GM23338 (cell line): ENCODE measurements at regions not wholly inside any gene's neighbourhood (a gene's known extent, or its start where the extent isn't known, plus 50 kb on each side); places are given as distances from the start of the nearest gene placed in this dataset.

Experiments
- ATAC-seq: fragments of 200-7000 bp; cut with Tn5 transposase; 3 replicates; pipeline ENCODE4 v1.9.1; 2020
- DNase-seq: peaks from one replicate; pipeline ENCODE4 v3.0.0-alpha.2; 2015; ENCODE audit warnings: low spot score
- H2AFZ ChIP-seq: fragments of 200-600 bp; sonication (generic); 2 replicates; pipeline ENCODE4 v1.8.0; 2016; ENCODE audit warnings: antibody characterized with exemption, mild to moderate bottlenecking, moderate library complexity
- H3F3A ChIP-seq: fragments of 200-600 bp; sonication (generic); replicated peaks from 2 replicates; pipeline ENCODE4 v1.8.0; 2017; ENCODE audit warnings: antibody characterized with exemption, mixed run types, low read depth
- H3K27ac ChIP-seq: fragments of 200-600 bp; sonication (generic); 2 replicates; pipeline ENCODE4 v1.6.1; 2016; ENCODE audit warnings: low read depth
- H3K27me3 ChIP-seq: fragments of 200-600 bp; sonication (generic); 2 replicates; pipeline ENCODE4 v1.8.0; 2016; ENCODE audit warnings: mild to moderate bottlenecking, mixed run types, moderate library complexity; ENCODE audit not compliant: insufficient read depth
- H3K36me3 ChIP-seq: fragments of 200-600 bp; sonication (generic); 2 replicates; pipeline ENCODE4 v1.8.0; 2016; ENCODE audit warnings: mild to moderate bottlenecking; ENCODE audit not compliant: insufficient read depth
- H3K4me1 ChIP-seq: fragments of 200-600 bp; sonication (generic); 2 replicates; pipeline ENCODE4 v1.8.0; 2016; ENCODE audit warnings: mild to moderate bottlenecking, moderate library complexity; ENCODE audit not compliant: insufficient read depth
- H3K4me2 ChIP-seq: fragments of 200-600 bp; sonication (generic); 2 replicates; pipeline ENCODE4 v1.7.1; 2017; ENCODE audit warnings: mixed run types
- H3K4me3 ChIP-seq: fragments of 200-600 bp; sonication (generic); 2 replicates; pipeline ENCODE4 v1.6.1; 2016; ENCODE audit warnings: mixed run types
- H3K79me2 ChIP-seq: fragments of 200-600 bp; sonication (generic); replicated peaks from 2 replicates; pipeline ENCODE4 v1.8.0; 2017; ENCODE audit warnings: mild to moderate bottlenecking; ENCODE audit not compliant: insufficient read depth
- H3K9me2 ChIP-seq: fragments of 200-600 bp; sonication (generic); 2 replicates; pipeline ENCODE4 v1.8.0; 2017; ENCODE audit not compliant: insufficient read depth
- H4K20me1 ChIP-seq: fragments of 200-600 bp; sonication (generic); replicated peaks from 2 replicates; pipeline ENCODE4 v1.8.0; 2017; ENCODE audit warnings: mild to moderate bottlenecking; ENCODE audit not compliant: insufficient read depth
- H3K27ac Mint-ChIP-seq: 2 replicates; pipeline ENCODE4 v1.8.0; 2020; ENCODE audit warnings: inconsistent platforms, mild to moderate bottlenecking, moderate library complexity, mixed read lengths
- H3K27me3 Mint-ChIP-seq: 3 replicates; pipeline ENCODE4 v1.8.0; 2022; ENCODE audit warnings: low read depth, mild to moderate bottlenecking, moderate library complexity, mixed read lengths, inconsistent platforms; ENCODE audit not compliant: insufficient read depth, poor library complexity
- H3K36me3 Mint-ChIP-seq: 3 replicates; pipeline ENCODE4 v1.8.0; 2021; ENCODE audit warnings: low read depth, mild to moderate bottlenecking, inconsistent platforms, moderate library complexity, mixed read lengths
- H3K4me1 Mint-ChIP-seq: 3 replicates; pipeline ENCODE4 v1.8.0; 2020; ENCODE audit warnings: mild to moderate bottlenecking, inconsistent platforms, mixed read lengths
- H3K4me3 Mint-ChIP-seq: 3 replicates; pipeline ENCODE4 v1.8.0; 2021; ENCODE audit warnings: moderate library complexity, mild to moderate bottlenecking, inconsistent platforms, mixed read lengths
- H3K9me3 Mint-ChIP-seq: 3 replicates; pipeline ENCODE4 v1.8.0; 2020; ENCODE audit warnings: moderate library complexity, mild to moderate bottlenecking, inconsistent platforms, mixed read lengths
- CREB1 ChIP-seq: fragments of 250-450 bp; sonication (Bioruptor Pico); IDR thresholded peaks from 2 replicates; pipeline ENCODE4 v1.5.0; 2020; ENCODE audit warnings: low read depth, mild to moderate bottlenecking, moderate library complexity
- ETS1 ChIP-seq: IDR thresholded peaks from 2 replicates; pipeline ENCODE4 v1.6.1; 2016; ENCODE audit warnings: antibody characterized with exemption
- EZH2 ChIP-seq: fragments of 200-600 bp; sonication (generic); IDR thresholded peaks from one replicate; pipeline ENCODE4 v1.8.0; 2017; ENCODE audit warnings: antibody characterized with exemption, mild to moderate bottlenecking, low read depth; ENCODE audit not compliant: unreplicated experiment
- EZH2phosphoT487 ChIP-seq: fragments of 200-600 bp; sonication (generic); IDR thresholded peaks from one replicate; pipeline ENCODE4 v1.8.1; 2018; ENCODE audit warnings: antibody characterized with exemption; ENCODE audit not compliant: unreplicated experiment
- JUNB ChIP-seq: IDR thresholded peaks from one replicate; pipeline ENCODE4 v1.6.1; 2016; ENCODE audit warnings: antibody characterized with exemption; ENCODE audit not compliant: unreplicated experiment
- NANOG ChIP-seq: IDR thresholded peaks from 2 replicates; pipeline ENCODE4 v1.6.1; 2016; ENCODE audit warnings: antibody characterized with exemption, borderline replicate concordance
- POLR2AphosphoS5 ChIP-seq: IDR thresholded peaks from 2 replicates; pipeline ENCODE4 v1.6.1; 2016; ENCODE audit warnings: antibody characterized with exemption, low read depth
- REST ChIP-seq: IDR thresholded peaks from one replicate; pipeline ENCODE4 v1.6.1; 2018; ENCODE audit warnings: antibody characterized with exemption; ENCODE audit not compliant: unreplicated experiment
- STAT1 ChIP-seq: IDR thresholded peaks from one replicate; pipeline ENCODE4 v1.6.1; 2016; ENCODE audit warnings: antibody characterized with exemption; ENCODE audit not compliant: unreplicated experiment
- ZNF114 ChIP-seq: fragments of 250-450 bp; sonication (Bioruptor Pico); IDR thresholded peaks from 2 replicates; pipeline ENCODE4 v1.5.0; 2020; ENCODE audit warnings: mild to moderate bottlenecking, moderate library complexity
- ZNF331 ChIP-seq: fragments of 250-450 bp; sonication (Bioruptor Pico); IDR thresholded peaks from 2 replicates; pipeline ENCODE4 v1.5.0; 2020; ENCODE audit warnings: low read depth, mild to moderate bottlenecking, moderate library complexity
- ZNF462 ChIP-seq: fragments of 250-450 bp; sonication (Bioruptor Pico); IDR thresholded peaks from 2 replicates; pipeline ENCODE4 v1.5.0; 2020; ENCODE audit warnings: mild to moderate bottlenecking, moderate library complexity
- TF ChIP-seq, protein P1 (sequence below), 2 experiments: fragments of 200-600 bp in 1 of 2; sonication (generic) in 1 of 2; conservative IDR thresholded peaks; 2 replicates each; pipeline versions ENCODE4 v1.5.1 to v1.6.1; 2016 to 2017; ENCODE audit warnings: antibody characterized with exemption in 2 of 2, low read depth in 2 of 2, mild to moderate bottlenecking in 2 of 2, moderate library complexity in 1 of 2

DNA sequence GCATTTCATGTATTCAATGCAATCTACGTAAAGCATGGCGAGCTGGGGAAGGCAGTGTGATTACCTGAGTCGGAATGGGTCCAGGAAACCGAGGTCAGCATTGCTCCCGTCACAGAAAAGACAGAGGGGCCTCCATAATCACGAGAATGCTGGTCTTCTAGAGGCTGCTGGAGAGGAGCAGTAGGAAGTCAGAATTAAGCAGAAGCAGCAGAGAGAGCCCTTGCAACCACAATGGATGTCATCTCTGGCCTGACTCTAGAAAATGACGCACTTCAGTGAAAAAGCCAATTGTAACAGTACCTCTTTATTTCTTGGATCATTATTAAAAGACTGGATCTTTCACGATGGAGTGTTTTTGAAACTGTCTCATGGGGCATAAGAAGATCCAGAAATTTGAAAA, 69.5 kb upstream of the FOXN3 start:
- no peak overlapping the region for H3K27ac Mint-ChIP-seq
- Histone ChIP-seq H3K27me3 (no peaks in the 10 kb centered on the region), H4K20me1 (0 out of 2 replicates have a peak, but pooled peaks cover 1% of the 10 kb centered on the region), H3K4me3 (no peak overlapping the region), H3K36me3 (no peaks in the 10 kb centered on the region), H2AFZ (no peak overlapping the region), H3K9me2 (0 out of 2 replicates have a peak, but pooled peaks cover 2% of the 10 kb centered on the region), H3K4me2 (no peak overlapping the region), H3K4me1 (peaks cover 29% of the 10 kb centered on the region), H3K27ac (peak overlapping the region; percentile 20; the same call in 1 of the 2 replicates), H3F3A (peaks cover 4% of the 10 kb centered on the region; the same call in 1 of the 2 replicates), H3K79me2 (peaks cover 72% of the 10 kb centered on the region)
- ATAC-seq (no peak), DNase-seq (no peak)
- peaks cover 20% of the 10 kb centered on the region for H3K36me3 Mint-ChIP-seq
- H3K9me3 Mint-ChIP-seq = no peaks in the 10 kb centered on the region
- H3K4me1 Mint-ChIP-seq = peaks cover 45% of the 10 kb centered on the region
- peaks cover 12% of the 10 kb centered on the region for H3K27me3 Mint-ChIP-seq
- H3K4me3 Mint-ChIP-seq = no peak overlapping the region
- TF ChIP-seq NANOG (no peak), ETS1 (no peak), ZNF114 (CRISPR knock-in tag) (no peak), ZNF462 (CRISPR knock-in tag) (no peak), ZNF331 (CRISPR knock-in tag) (no peak), REST (no peak), JUNB (no peak), EZH2phosphoT487 (no peak), STAT1 (no peak), EZH2 (no peak), CREB1 (CRISPR knock-in tag) (no peak), POLR2AphosphoS5 (no peak)
- TF ChIP-seq, protein P1, sequence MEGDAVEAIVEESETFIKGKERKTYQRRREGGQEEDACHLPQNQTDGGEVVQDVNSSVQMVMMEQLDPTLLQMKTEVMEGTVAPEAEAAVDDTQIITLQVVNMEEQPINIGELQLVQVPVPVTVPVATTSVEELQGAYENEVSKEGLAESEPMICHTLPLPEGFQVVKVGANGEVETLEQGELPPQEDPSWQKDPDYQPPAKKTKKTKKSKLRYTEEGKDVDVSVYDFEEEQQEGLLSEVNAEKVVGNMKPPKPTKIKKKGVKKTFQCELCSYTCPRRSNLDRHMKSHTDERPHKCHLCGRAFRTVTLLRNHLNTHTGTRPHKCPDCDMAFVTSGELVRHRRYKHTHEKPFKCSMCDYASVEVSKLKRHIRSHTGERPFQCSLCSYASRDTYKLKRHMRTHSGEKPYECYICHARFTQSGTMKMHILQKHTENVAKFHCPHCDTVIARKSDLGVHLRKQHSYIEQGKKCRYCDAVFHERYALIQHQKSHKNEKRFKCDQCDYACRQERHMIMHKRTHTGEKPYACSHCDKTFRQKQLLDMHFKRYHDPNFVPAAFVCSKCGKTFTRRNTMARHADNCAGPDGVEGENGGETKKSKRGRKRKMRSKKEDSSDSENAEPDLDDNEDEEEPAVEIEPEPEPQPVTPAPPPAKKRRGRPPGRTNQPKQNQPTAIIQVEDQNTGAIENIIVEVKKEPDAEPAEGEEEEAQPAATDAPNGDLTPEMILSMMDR (conservative IDR thresholded peaks at IDR 0.05; ENCODE audit: low read depth in 2 of 2) = no peak
